ENCODE measurements at regions not wholly inside any gene's neighbourhood (a gene's known extent, or its start where the extent isn't known, plus 50 kb on each side); places are given as distances from the start of the nearest gene placed in this dataset.
"Not testable (repeated sequence)": the region's sequence is repeated elsewhere in the genome, so short reads cannot be mapped to it uniquely, and the experiment has no call there.

- intact Hi-C loops (cut with DNase I): no loop called here
- no peak for DNase-seq
- ATAC-seq: no peak
Observed at GRCh38 chr6:80988892-80989291, 763.6 kb downstream of the TENT5A start.

- ATAC-seq (no peak), DNase-seq (no peak)
- intact Hi-C loops (cut with DNase I): no loop called here
Observed at GRCh38 chr6:80988286-80988685, 764.2 kb downstream of the TENT5A start.

- DNase-seq; ATAC-seq; intact Hi-C loops (cut with DNase I): not testable (repeated sequence)
Observed at GRCh38 chr6:80981226-80981625, 771.3 kb downstream of the TENT5A start.

GRCh38 chr6:80976336-80976735, 776.1 kb downstream of the TENT5A start:
- DNase-seq: no peak
- intact Hi-C loops (cut with DNase I): no loop called here
- no peak for ATAC-seq

GRCh38 chr6:80974579-80974978, 777.9 kb downstream of the TENT5A start:
- ATAC-seq (no peak), DNase-seq (no peak)
- intact Hi-C loops (cut with DNase I): no loop called here

GRCh38 chr6:80969439-80969838, 783.0 kb downstream of the TENT5A start:
- DNase-seq (no peak), ATAC-seq (no peak)
- intact Hi-C loops (cut with DNase I): no loop called here

- DNase-seq (no peak), ATAC-seq (no peak)
- intact Hi-C loops (cut with DNase I): no loop called here
Observed at GRCh38 chr6:80967609-80968008, 784.9 kb downstream of the TENT5A start.

DNA sequence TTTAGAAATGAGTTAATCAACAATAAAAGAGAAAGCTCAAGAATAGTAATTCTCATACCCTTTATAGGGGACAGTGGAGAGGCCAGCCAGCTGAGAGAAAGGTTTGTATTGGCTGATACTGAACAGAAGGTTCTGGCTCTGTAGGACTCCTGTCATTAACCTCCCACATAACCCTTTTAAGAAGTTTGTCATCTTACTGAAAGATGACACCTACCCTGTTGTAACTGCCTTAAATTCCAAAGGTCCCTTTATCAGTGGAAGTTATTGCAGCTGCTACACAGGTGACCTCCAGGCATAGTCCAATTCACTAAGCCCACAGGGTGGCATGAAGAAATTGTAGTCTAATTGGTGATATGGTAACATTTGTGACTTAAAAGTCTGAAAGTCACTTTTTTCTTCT, 790.1 kb downstream of the TENT5A start:
- ATAC-seq (no peak), DNase-seq (no peak)
- intact Hi-C loops (cut with DNase I): no loop called here

DNA sequence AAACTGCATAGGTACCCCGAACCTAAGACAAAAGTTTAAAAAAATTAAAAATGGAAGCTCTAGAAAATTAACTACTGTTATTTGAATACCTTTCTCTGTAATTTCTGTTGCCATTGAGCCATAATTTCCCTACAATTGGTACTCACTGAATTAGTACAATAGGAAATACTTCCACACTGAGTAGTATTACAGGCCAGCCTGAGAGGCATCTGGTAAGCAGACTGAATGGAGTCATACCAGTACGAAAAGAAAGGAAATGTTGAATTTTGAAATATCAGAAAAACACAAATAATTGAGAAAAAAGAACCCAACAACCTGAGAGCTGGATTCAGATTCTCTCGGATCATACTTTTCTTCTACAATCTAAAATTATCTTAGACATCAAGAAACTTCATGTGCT, 791.3 kb downstream of the TENT5A start:
- ATAC-seq: no peak
- DNase-seq: no peak
- intact Hi-C loops (cut with DNase I): no loop called here

DNA sequence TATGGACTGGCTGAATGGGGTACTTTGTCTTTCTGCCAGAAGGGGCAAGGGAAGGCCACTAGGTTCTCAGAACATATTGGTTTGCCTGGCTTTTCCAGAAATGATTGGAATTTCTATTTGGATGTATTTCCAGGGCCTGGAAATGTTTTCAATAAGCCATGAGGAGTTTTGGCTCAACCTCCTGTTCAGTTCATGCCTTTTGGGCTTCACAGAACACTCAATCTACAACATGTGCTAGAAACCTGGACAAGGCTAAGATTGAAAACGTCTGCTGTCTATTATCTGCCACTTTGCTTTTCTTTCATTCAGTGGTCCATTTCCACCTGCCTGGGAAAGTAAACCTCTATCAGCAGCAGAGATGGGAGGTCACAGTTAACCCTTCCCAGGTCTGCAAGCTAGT, 793.4 kb downstream of the TENT5A start:
- intact Hi-C loops (cut with DNase I): no loop called here
- ATAC-seq: no peak
- DNase-seq: no peak

GRCh38 chr6:80956898-80957297, 795.6 kb downstream of the TENT5A start:
- ATAC-seq (no peak), DNase-seq (no peak)
- intact Hi-C loops (cut with DNase I): no loop called here

DNA sequence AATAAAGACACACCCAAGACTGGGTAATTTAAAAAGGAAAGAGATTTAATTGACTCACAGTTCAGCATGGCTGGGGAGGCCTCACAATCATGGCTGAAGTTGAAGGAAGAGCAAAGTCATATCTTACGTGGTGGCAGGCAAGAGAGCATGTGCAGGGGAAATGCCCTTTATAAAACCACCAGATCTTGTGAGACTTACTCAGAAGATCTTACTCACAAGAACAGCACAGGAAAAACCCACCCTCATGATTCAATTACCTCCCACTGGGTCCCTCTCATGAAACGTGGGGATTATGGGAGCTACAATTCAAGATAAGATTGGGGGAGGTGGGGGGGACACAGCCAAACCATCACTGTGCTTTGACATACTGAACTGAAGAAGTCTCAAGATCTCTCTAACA, 800.0 kb downstream of the TENT5A start:
- DNase-seq; ATAC-seq; intact Hi-C loops (cut with DNase I): not testable (repeated sequence)

DNA sequence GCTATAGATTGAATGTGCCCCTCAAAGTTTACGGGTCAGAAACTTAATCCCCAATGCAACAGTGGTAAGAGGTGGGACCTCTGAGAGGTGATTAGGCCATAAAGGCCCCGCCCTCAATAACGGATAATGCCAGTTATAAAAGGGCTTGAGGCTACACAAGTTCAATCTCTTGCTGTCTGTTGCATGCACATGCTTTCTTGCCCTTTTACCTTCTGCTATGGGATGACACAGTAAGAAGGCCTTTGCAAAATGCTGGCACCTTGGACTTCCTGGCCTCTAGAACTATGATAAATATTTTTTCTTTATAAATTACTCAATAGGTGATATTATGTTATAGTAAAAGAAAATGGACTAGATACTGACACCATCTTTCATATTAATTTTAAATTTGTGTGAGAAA, 806.1 kb downstream of the TENT5A start:
- DNase-seq: no peak
- intact Hi-C loops (cut with DNase I): no loop called here
- no peak for ATAC-seq

DNA sequence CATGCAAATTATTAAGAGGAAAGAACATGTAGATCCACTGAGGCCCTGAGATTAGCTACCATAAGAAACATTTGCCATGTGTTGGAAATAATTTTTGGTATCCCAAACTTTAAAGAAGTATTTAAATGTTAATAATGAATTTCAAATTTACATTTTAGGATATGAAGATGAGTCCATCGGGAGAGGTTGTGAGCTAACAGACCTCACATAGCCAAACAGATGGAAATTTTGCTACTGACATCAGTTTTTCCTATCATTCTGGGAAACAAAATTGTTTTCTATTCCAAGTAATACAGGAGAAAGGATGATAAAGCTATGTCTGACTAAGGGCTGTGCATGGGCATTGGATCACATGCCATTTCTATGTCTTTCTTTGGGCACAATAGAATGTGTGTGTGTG, 809.6 kb downstream of the TENT5A start:
- no peak for ATAC-seq
- DNase-seq: no peak
- intact Hi-C loops (cut with DNase I): no loop called here

GRCh38 chr6:80940976-80941375, 811.5 kb downstream of the TENT5A start:
- ATAC-seq (no peak), DNase-seq (no peak)
- intact Hi-C loops (cut with DNase I): no loop called here

GRCh38 chr6:80940571-80940970, 811.9 kb downstream of the TENT5A start:
- no peak for ATAC-seq

GRCh38 chr6:80939898-80940297, 812.6 kb downstream of the TENT5A start:
- DNase-seq: no peak
- intact Hi-C loops (cut with DNase I): no loop called here

More at GRCh38 chr6:80940571-80940970, 811.9 kb downstream of the TENT5A start:
- intact Hi-C loops (cut with DNase I): no loop called here
- DNase-seq: no peak

DNA sequence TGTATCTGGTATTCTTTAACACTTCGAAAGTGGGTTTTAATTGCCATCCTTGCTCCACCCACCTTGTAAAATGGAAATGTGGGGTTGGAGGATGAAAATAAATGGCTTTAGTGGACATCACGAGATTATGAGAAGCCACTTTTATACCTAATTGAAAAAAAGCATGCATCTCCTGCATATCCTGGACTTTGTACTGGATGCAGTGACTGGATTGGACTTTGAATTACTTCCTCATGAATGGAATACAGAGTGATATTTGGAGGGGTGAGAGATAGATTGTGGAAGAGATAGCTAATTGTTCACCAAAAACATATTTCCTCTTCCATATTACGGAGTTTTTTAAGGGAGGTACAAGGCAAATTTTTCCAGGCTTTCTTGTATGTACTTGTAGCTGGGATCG, 813.0 kb downstream of the TENT5A start:
- ATAC-seq: no peak
- intact Hi-C loops (cut with DNase I): no loop called here
- no peak for DNase-seq

More at GRCh38 chr6:80939898-80940297, 812.6 kb downstream of the TENT5A start:
- ATAC-seq: no peak

DNA sequence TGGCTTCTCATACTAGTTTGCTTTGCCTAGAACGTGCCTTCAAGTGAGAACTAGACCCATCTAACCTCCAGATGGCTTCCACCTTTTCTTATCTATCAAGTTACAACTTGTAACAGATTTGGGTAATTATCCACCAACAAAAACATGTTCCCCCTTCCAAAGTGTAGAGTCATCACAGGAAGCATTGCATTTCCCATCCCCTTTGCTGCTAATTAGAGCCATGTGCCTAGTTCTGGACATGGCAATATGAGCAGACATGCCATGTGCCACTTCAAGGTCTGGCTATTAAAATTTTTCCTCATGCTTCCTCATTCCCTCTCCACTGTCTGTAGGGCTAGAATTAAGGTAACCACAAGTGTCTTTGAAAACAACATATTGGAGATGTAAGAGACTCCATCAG, 814.4 kb downstream of the TENT5A start:
- ATAC-seq (no peak), DNase-seq (no peak)
- intact Hi-C loops (cut with DNase I): no loop called here

- no peak for ATAC-seq
- intact Hi-C loops (cut with DNase I): no loop called here
- no peak for DNase-seq
Observed at GRCh38 chr6:80932359-80932758, 820.1 kb downstream of the TENT5A start.

- ATAC-seq (no peak), DNase-seq (no peak)
- intact Hi-C loops (cut with DNase I): no loop called here
Observed at GRCh38 chr6:80930376-80930775, 822.1 kb downstream of the TENT5A start.

GRCh38 chr6:80923816-80924215, 817.3 kb downstream of the BCKDHB start:
- DNase-seq: no peak
- ATAC-seq: no peak
- intact Hi-C loops (cut with DNase I): no loop called here

Data from left cardiac atrium (tissue), 4 donors.